Kidney (tissue), 13 donors: ENCODE measurements at regions not wholly inside any gene's neighbourhood (a gene's known extent, or its start where the extent isn't known, plus 50 kb on each side); places are given as distances from the start of the nearest gene placed in this dataset.

ENCODE experiments used
- DNase-seq, 5 donors: peaks; one replicate each; pipeline ENCODE4 v3.0.0-alpha.2; 2013 to 2020
- FAIRE-seq: peaks from 2 replicates; lab custom pipeline; 2012; peaks lifted over from hg19 to GRCh38; lab: Jason Lieb, UNC
- H3K27ac ChIP-seq, 2 donors: one replicate each; pipeline ENCODE4 v1.7.0; 2013; ENCODE audit warnings: low read depth in 2 of 2, low read length in 2 of 2, inconsistent platforms in 1 of 2
- H3K27me3 ChIP-seq: one replicate; pipeline ENCODE4 v1.7.1; 2013; ENCODE audit warnings: low read length, inconsistent platforms; ENCODE audit not compliant: control insufficient read depth, insufficient read depth
- H3K36me3 ChIP-seq, 3 donors: one replicate each; pipeline versions ENCODE4 v1.7.0 to v1.7.1; 2013; ENCODE audit warnings: low read length in 3 of 3, control low read depth in 1 of 3, inconsistent platforms in 1 of 3; ENCODE audit not compliant: insufficient read depth in 3 of 3, control insufficient read depth in 2 of 3
- H3K4me1 ChIP-seq, 3 donors: one replicate each; pipeline versions ENCODE4 v1.7.0 to v1.7.1; 2013; ENCODE audit warnings: low read length in 3 of 3, inconsistent platforms in 1 of 3, low read depth in 1 of 3; ENCODE audit not compliant: control insufficient read depth in 2 of 3, insufficient read depth in 2 of 3
- H3K4me3 ChIP-seq, 3 donors: one replicate each; pipeline versions ENCODE4 v1.7.0 to v1.8.1; 2013; ENCODE audit warnings: low read length in 3 of 3, control low read depth in 1 of 3, inconsistent platforms in 1 of 3
- H3K9ac ChIP-seq, 3 donors: one replicate each; pipeline versions ENCODE4 v1.7.0 to v1.7.1; 2013; ENCODE audit warnings: low read length in 3 of 3, control low read depth in 1 of 3, inconsistent platforms in 1 of 3
- H3K9me3 ChIP-seq, 3 donors: one replicate each; pipeline versions ENCODE4 v1.7.0 to v1.7.1; 2013; ENCODE audit warnings: low read length in 3 of 3, control low read depth in 1 of 3, inconsistent platforms in 1 of 3; ENCODE audit not compliant: control insufficient read depth in 2 of 3, insufficient read depth in 1 of 3
- intact Hi-C: fragments of 100-400 bp; cut with DNase I; formaldehyde crosslinking; loops from one replicate; pipeline ENCODE4 v1.11.1; 2022
- TF ChIP-seq, protein P1 (sequence below): IDR thresholded peaks from 3 replicates; pipeline ENCODE4 v1.5.1; 2012; ENCODE audit warnings: mild to moderate bottlenecking, moderate library complexity, borderline replicate concordance; ENCODE audit not compliant: insufficient read depth; ENCODE audit errors: extremely low read depth
- donor health status: control.
- donor health status: control.
- donor health status: control.
- donor health status: control.
- donor health status: control.
- donor health status: DM: yes; HTN: yes; CAD: no.
- donor health status: Normal renal cell carcinoma (clear cell type).

DNA sequence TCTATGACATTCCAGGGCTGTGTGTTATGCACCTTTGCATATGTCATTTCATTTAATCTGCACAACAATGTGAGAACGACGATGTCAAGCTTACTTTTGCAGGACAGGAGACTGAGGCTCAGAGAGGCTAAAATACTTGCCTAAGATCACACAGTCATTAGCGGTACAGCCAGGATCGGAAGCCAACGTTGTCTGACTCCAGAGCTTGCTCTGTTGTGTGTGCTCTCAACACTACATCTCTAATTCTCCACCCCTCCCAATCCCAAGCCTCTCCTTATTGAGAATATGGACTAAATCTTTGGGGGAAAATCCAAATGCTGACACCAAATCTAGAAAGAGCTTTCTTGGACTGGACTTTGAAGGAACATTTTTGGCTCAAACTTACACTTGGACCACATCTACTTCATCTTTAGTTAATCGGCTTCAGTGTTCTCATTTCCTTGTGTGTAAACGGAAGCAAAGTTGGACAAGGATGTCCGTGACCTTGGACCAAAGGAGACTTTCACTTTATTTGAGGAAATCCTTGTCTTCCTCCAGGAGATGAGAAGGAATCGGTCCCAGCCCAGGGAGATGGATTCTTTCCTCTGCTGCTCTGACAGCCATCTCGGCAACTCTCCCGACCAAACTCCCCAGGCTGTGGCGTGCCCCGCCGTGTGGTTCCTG is 242.4 kb downstream of the LPIN1 start:
- H3K9me3 ChIP-seq, result no peaks in the 10 kb centered on the region
- intact Hi-C loops, result no loop called here
- FAIRE-seq (no peak), DNase-seq (peak in 2 of 5 donors; percentile 29 to 70)
- H3K27ac ChIP-seq, result no peak overlapping the region
- H3K4me3 ChIP-seq, result no peak overlapping the region
- H3K4me1 ChIP-seq, result no peaks in the 10 kb centered on the region
- no peak overlapping the region for H3K9ac ChIP-seq
- H3K36me3 ChIP-seq, result no peaks in the 10 kb centered on the region
- TF ChIP-seq, protein P1, sequence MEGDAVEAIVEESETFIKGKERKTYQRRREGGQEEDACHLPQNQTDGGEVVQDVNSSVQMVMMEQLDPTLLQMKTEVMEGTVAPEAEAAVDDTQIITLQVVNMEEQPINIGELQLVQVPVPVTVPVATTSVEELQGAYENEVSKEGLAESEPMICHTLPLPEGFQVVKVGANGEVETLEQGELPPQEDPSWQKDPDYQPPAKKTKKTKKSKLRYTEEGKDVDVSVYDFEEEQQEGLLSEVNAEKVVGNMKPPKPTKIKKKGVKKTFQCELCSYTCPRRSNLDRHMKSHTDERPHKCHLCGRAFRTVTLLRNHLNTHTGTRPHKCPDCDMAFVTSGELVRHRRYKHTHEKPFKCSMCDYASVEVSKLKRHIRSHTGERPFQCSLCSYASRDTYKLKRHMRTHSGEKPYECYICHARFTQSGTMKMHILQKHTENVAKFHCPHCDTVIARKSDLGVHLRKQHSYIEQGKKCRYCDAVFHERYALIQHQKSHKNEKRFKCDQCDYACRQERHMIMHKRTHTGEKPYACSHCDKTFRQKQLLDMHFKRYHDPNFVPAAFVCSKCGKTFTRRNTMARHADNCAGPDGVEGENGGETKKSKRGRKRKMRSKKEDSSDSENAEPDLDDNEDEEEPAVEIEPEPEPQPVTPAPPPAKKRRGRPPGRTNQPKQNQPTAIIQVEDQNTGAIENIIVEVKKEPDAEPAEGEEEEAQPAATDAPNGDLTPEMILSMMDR, result no peak
- no peaks in the 10 kb centered on the region for H3K27me3 ChIP-seq

GRCh38 chr2:11989354-11989703 is 242.9 kb downstream of the LPIN1 start:
- FAIRE-seq (no peak), DNase-seq (no peak)
- H3K4me1 ChIP-seq, result no peaks in the 10 kb centered on the region
- H3K4me3 ChIP-seq, result no peak overlapping the region
- H3K27ac ChIP-seq, result no peak overlapping the region
- no peaks in the 10 kb centered on the region for H3K36me3 ChIP-seq
- no peaks in the 10 kb centered on the region for H3K27me3 ChIP-seq
- no peaks in the 10 kb centered on the region for H3K9me3 ChIP-seq
- intact Hi-C loops, result no loop called here
- no peak overlapping the region for H3K9ac ChIP-seq
- TF ChIP-seq, protein P1, result no peak

- TF ChIP-seq, protein P1, result no peak
- Histone ChIP-seq H3K36me3 (no peaks in the 10 kb centered on the region), H3K4me1 (no peaks in the 10 kb centered on the region), H3K4me3 (no peak overlapping the region), H3K27ac (no peak overlapping the region), H3K9me3 (peaks cover 0 to 1% (median 0%) of the 10 kb centered on the region in 3 donors), H3K27me3 (no peaks in the 10 kb centered on the region), H3K9ac (no peak overlapping the region)
- DNase-seq (no peak), FAIRE-seq (no peak)
- intact Hi-C loops, result no loop called here
These were observed 244.1 kb downstream of the LPIN1 start for GRCh38 chr2:11990576-11990975.

DNA sequence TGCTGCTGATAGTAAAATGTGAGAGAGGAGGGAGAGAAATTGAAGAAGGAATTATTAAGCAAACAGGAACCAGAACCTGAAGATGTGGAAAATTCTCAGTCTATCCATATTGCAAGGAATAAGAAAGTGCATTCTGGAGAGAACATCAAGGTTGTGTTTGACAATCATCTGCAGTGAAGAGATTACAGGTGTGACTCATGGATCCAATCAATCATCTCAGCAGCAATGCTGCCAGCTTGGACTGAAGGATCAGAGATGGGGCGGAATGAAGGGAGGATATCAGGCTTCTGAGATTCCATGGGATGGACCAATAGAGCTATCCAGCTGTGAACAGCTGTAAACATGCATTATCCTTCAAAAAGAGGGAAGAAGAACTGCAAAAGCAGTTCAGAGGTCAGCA is 247.3 kb downstream of the LPIN1 start:
- H3K9me3 ChIP-seq, result peaks cover 0 to 1% (median 0%) of the 10 kb centered on the region in 3 donors
- FAIRE-seq (no peak), DNase-seq (no peak)
- H3K27ac ChIP-seq, result no peak overlapping the region
- no peak overlapping the region for H3K9ac ChIP-seq
- TF ChIP-seq, protein P1, result no peak
- no peaks in the 10 kb centered on the region for H3K4me1 ChIP-seq
- H3K27me3 ChIP-seq, result no peaks in the 10 kb centered on the region
- no peak overlapping the region for H3K4me3 ChIP-seq
- no peaks in the 10 kb centered on the region for H3K36me3 ChIP-seq
- intact Hi-C loops, result no loop called here
